Vagina (tissue), 2 donors: ENCODE measurements at regions not wholly inside any gene's neighbourhood (a gene's known extent, or its start where the extent isn't known, plus 50 kb on each side); places are given as distances from the start of the nearest gene placed in this dataset.
"Not testable (repeated sequence)": the region's sequence is repeated elsewhere in the genome, so short reads cannot be mapped to it uniquely, and the experiment has no call there.

Experiments used
- CTCF ChIP-seq, 3 experiments: fragments of 450-650 bp in 2 of 3; fragments of 200-600 bp in 1 of 3; sonication (generic) in 1 of 3; IDR thresholded peaks; one replicate each; pipeline ENCODE4 v1.5.1; 2017 to 2019; ENCODE audit warnings: antibody characterized with exemption in 3 of 3, mild to moderate bottlenecking in 2 of 3, moderate library complexity in 2 of 3
- POLR2A ChIP-seq, 2 donors: fragments of 450-650 bp; IDR thresholded peaks; one replicate each; pipeline ENCODE4 v1.6.1; 2017; ENCODE audit warnings: antibody characterized with exemption in 2 of 2, mild to moderate bottlenecking in 2 of 2, moderate library complexity in 2 of 2

GRCh38 chr21:35380304-35380703 lies 331.2 kb upstream of the RUNX1 start:
- TF ChIP-seq CTCF, POLR2A (IDR thresholded peaks at IDR 0.05): not testable (repeated sequence)
